ENCODE measurements at regions not wholly inside any gene's neighbourhood (a gene's known extent, or its start where the extent isn't known, plus 50 kb on each side); places are given as distances from the start of the nearest gene placed in this dataset.

- DNase-seq (ENCODE audit: low read depth) = no peak
These were observed 83.3 kb downstream of the EDEM1 start for GRCh38 chr3:5270666-5271371.

- DNase-seq (ENCODE audit: low read depth) = no peak
These were observed 83.8 kb downstream of the EDEM1 start for GRCh38 chr3:5271372-5271683.

GRCh38 chr3:5272387-5272786 lies 84.9 kb downstream of the EDEM1 start:
- no peak for DNase-seq (ENCODE audit: low read depth)

GRCh38 chr3:5274091-5274490 lies 86.6 kb downstream of the EDEM1 start:
- no peak for DNase-seq (ENCODE audit: low read depth)

- no peak for DNase-seq (ENCODE audit: low read depth)
These were observed 88.0 kb downstream of the EDEM1 start for GRCh38 chr3:5275529-5275928.

- no peak for DNase-seq (ENCODE audit: low read depth)
These were observed 89.4 kb downstream of the EDEM1 start for GRCh38 chr3:5276934-5277333.

GRCh38 chr3:5277612-5278236 lies 90.2 kb downstream of the EDEM1 start:
- no peak for DNase-seq (ENCODE audit: low read depth)

GRCh38 chr3:5278666-5279065 lies 91.2 kb downstream of the EDEM1 start:
- DNase-seq (ENCODE audit: low read depth) = no peak

- DNase-seq (ENCODE audit: low read depth) = no peak
These were observed 95.2 kb downstream of the EDEM1 start for GRCh38 chr3:5282703-5283102.

GRCh38 chr3:5285439-5285838 lies 97.9 kb downstream of the EDEM1 start:
- no peak for DNase-seq (ENCODE audit: low read depth)

- DNase-seq (ENCODE audit: low read depth) = no peak
These were observed 103.4 kb downstream of the EDEM1 start for GRCh38 chr3:5290915-5291314.

- DNase-seq (ENCODE audit: low read depth) = no peak
These were observed 105.0 kb downstream of the EDEM1 start for GRCh38 chr3:5292512-5292911.

GRCh38 chr3:5293207-5293606 lies 105.7 kb downstream of the EDEM1 start:
- no peak for DNase-seq (ENCODE audit: low read depth)

GRCh38 chr3:5294356-5294755 lies 106.8 kb downstream of the EDEM1 start:
- DNase-seq (ENCODE audit: low read depth) = no peak

- no peak for DNase-seq (ENCODE audit: low read depth)
These were observed 107.7 kb downstream of the EDEM1 start for GRCh38 chr3:5295191-5295690.

- no peak for DNase-seq (ENCODE audit: low read depth)
These were observed 108.9 kb downstream of the EDEM1 start for GRCh38 chr3:5296362-5296761.

GRCh38 chr3:5297895-5298294 lies 110.4 kb downstream of the EDEM1 start:
- DNase-seq (ENCODE audit: low read depth) = no peak

- no peak for DNase-seq (ENCODE audit: low read depth)
These were observed 110.9 kb downstream of the EDEM1 start for GRCh38 chr3:5298453-5298852.

- DNase-seq (ENCODE audit: low read depth) = no peak
These were observed 111.7 kb downstream of the EDEM1 start for GRCh38 chr3:5299161-5299560.

- DNase-seq (ENCODE audit: low read depth) = no peak
These were observed 113.1 kb downstream of the EDEM1 start for GRCh38 chr3:5300638-5301037.

GRCh38 chr3:5301651-5302297 lies 114.3 kb downstream of the EDEM1 start:
- DNase-seq (ENCODE audit: low read depth) = no peak

GRCh38 chr3:5302661-5303060 lies 115.2 kb downstream of the EDEM1 start:
- DNase-seq (ENCODE audit: low read depth) = no peak

GRCh38 chr3:5304188-5304587 lies 116.7 kb downstream of the EDEM1 start:
- no peak for DNase-seq (ENCODE audit: low read depth)

Data from CMK (cell line).